ENCODE measurements at regions not wholly inside any gene's neighbourhood (a gene's known extent, or its start where the extent isn't known, plus 50 kb on each side); places are given as distances from the start of the nearest gene placed in this dataset.

GRCh38 chr2:182522972-182523473, 96.2 kb upstream of the PDE1A start:
- Histone ChIP-seq H3K36me3 (ENCODE audit: control insufficient read depth, insufficient read depth, low read length) (no peaks in the 10 kb centered on the region), H3K4me1 (ENCODE audit: control insufficient read depth, low read depth, low read length) (no peaks in the 10 kb centered on the region), H3K27ac (ENCODE audit: low read depth, low read length) (no peak overlapping the region), H3K79me1 (ENCODE audit: low read length) (no peaks in the 10 kb centered on the region), H4K8ac (ENCODE audit: low read depth, low read length) (no peak overlapping the region), H3K4me2 (ENCODE audit: low read length) (no peak overlapping the region), H2BK5ac (ENCODE audit: low read length) (no peak overlapping the region), H2AK5ac (ENCODE audit: low read length) (no peak overlapping the region), H3K79me2 (ENCODE audit: control insufficient read depth, insufficient read depth, low read length) (no peaks in the 10 kb centered on the region), H2BK120ac (ENCODE audit: low read depth, low read length) (no peak overlapping the region), H4K5ac (ENCODE audit: low read length) (no peak overlapping the region), H3K27me3 (ENCODE audit: insufficient read depth, low read length, poor library complexity) (no peaks in the 10 kb centered on the region), H3K18ac (ENCODE audit: low read length) (no peak overlapping the region), H3K4me3 (ENCODE audit: low read length) (no peak overlapping the region), H3K23ac (ENCODE audit: low read length) (no peak overlapping the region), H3K4ac (ENCODE audit: low read depth, low read length) (no peak overlapping the region), H3K56ac (ENCODE audit: low read length) (no peak overlapping the region), H2BK15ac (replicated peaks; ENCODE audit: low read depth) (no peak overlapping the region), H3K9ac (ENCODE audit: low read length) (no peak overlapping the region)
- DNase-seq, result no peak
- WGBS (ENCODE audit: extremely low coverage, insufficient coverage, low lambda C conversion rate), result no CpG with 5 or more reads among the region's 4 CpGs

DNA sequence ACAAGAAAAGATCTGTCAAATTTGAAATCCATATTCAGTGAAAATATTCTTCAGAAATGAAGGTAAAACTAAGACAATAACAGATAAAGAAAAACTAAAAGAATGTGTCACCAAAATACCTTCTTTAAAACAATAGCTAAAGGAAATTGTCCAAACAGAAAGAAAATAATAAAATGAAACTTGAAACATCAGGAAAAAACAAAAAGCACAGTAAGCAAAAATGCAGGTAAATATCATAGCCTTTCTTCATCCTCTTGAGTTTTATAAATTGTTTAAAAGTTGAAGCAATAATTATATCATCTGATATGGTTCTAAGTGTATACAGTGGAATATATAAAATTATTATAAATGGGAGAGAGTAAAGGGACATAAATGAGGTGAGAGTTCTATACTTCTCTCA, 103.8 kb upstream of the PDE1A start:
- Histone ChIP-seq H3K27me3 (ENCODE audit: insufficient read depth, low read length, poor library complexity) (no peaks in the 10 kb centered on the region), H3K4me3 (ENCODE audit: low read length) (no peak overlapping the region), H3K79me1 (ENCODE audit: low read length) (no peaks in the 10 kb centered on the region), H3K56ac (ENCODE audit: low read length) (no peak overlapping the region), H3K36me3 (ENCODE audit: control insufficient read depth, insufficient read depth, low read length) (no peaks in the 10 kb centered on the region), H2BK15ac (replicated peaks; ENCODE audit: low read depth) (no peak overlapping the region), H3K4ac (ENCODE audit: low read depth, low read length) (no peak overlapping the region), H3K4me1 (ENCODE audit: control insufficient read depth, low read depth, low read length) (no peaks in the 10 kb centered on the region), H2BK5ac (ENCODE audit: low read length) (no peak overlapping the region), H3K4me2 (ENCODE audit: low read length) (no peak overlapping the region), H3K27ac (ENCODE audit: low read depth, low read length) (no peak overlapping the region), H4K5ac (ENCODE audit: low read length) (no peak overlapping the region), H2BK120ac (ENCODE audit: low read depth, low read length) (no peak overlapping the region), H4K8ac (ENCODE audit: low read depth, low read length) (no peak overlapping the region), H3K9ac (ENCODE audit: low read length) (no peak overlapping the region), H3K18ac (ENCODE audit: low read length) (no peak overlapping the region), H3K79me2 (ENCODE audit: control insufficient read depth, insufficient read depth, low read length) (no peaks in the 10 kb centered on the region), H2AK5ac (ENCODE audit: low read length) (no peak overlapping the region), H3K23ac (ENCODE audit: low read length) (no peak overlapping the region)
- no peak for DNase-seq

GRCh38 chr2:182540252-182540651, 113.4 kb upstream of the PDE1A start:
- Histone ChIP-seq H3K4me1 (ENCODE audit: control insufficient read depth, low read depth, low read length) (no peaks in the 10 kb centered on the region), H3K79me2 (ENCODE audit: control insufficient read depth, insufficient read depth, low read length) (no peaks in the 10 kb centered on the region), H3K23ac (ENCODE audit: low read length) (no peak overlapping the region), H3K36me3 (ENCODE audit: control insufficient read depth, insufficient read depth, low read length) (no peaks in the 10 kb centered on the region), H3K27me3 (ENCODE audit: insufficient read depth, low read length, poor library complexity) (no peaks in the 10 kb centered on the region), H3K18ac (ENCODE audit: low read length) (no peak overlapping the region), H2BK120ac (ENCODE audit: low read depth, low read length) (no peak overlapping the region), H3K27ac (ENCODE audit: low read depth, low read length) (no peak overlapping the region), H3K4me3 (ENCODE audit: low read length) (no peak overlapping the region), H4K5ac (ENCODE audit: low read length) (no peak overlapping the region), H3K79me1 (ENCODE audit: low read length) (no peaks in the 10 kb centered on the region), H2BK15ac (replicated peaks; ENCODE audit: low read depth) (no peak overlapping the region), H2AK5ac (ENCODE audit: low read length) (no peak overlapping the region), H3K4me2 (ENCODE audit: low read length) (no peak overlapping the region), H3K9ac (ENCODE audit: low read length) (no peak overlapping the region), H2BK5ac (ENCODE audit: low read length) (no peak overlapping the region), H3K4ac (ENCODE audit: low read depth, low read length) (no peak overlapping the region), H3K56ac (ENCODE audit: low read length) (no peak overlapping the region), H4K8ac (ENCODE audit: low read depth, low read length) (no peak overlapping the region)
- no peak for DNase-seq
- WGBS (ENCODE audit: extremely low coverage, insufficient coverage, low lambda C conversion rate), result no CpG with 5 or more reads among the region's 1 CpG

DNA sequence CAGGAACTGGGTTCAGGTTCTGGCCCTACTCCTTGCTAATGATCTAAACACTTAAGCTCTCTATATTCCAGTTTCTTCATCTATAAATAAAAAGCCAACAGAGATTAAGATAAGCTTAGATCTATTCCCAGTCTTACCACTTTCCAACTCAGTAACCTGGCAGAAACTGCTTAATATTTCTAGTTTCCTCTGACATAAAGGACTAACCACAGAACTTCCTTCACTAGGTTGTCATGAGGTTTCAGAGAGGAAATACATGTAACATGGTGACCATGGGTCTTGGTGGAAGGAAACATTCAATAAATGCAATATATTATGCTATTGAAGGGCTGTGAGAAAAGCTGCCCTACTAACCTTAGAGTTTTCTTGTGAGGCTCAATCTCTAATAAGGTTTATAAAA, 114.4 kb upstream of the PDE1A start:
- no peaks in the 10 kb centered on the region for H3K79me2 ChIP-seq (ENCODE audit: control insufficient read depth, insufficient read depth, low read length)
- no peak overlapping the region for H3K56ac ChIP-seq (ENCODE audit: low read length)
- no peaks in the 10 kb centered on the region for H3K4me1 ChIP-seq (ENCODE audit: control insufficient read depth, low read depth, low read length)
- no peak overlapping the region for H4K8ac ChIP-seq (ENCODE audit: low read depth, low read length)
- no peaks in the 10 kb centered on the region for H3K79me1 ChIP-seq (ENCODE audit: low read length)
- H3K4me2 ChIP-seq (ENCODE audit: low read length), result no peak overlapping the region
- no peak overlapping the region for H2BK5ac ChIP-seq (ENCODE audit: low read length)
- H3K9ac ChIP-seq (ENCODE audit: low read length), result no peak overlapping the region
- H3K4ac ChIP-seq (ENCODE audit: low read depth, low read length), result no peak overlapping the region
- H3K27me3 ChIP-seq (ENCODE audit: insufficient read depth, low read length, poor library complexity), result no peaks in the 10 kb centered on the region
- H4K5ac ChIP-seq (ENCODE audit: low read length), result no peak overlapping the region
- H3K23ac ChIP-seq (ENCODE audit: low read length), result no peak overlapping the region
- no peak overlapping the region for H2BK120ac ChIP-seq (ENCODE audit: low read depth, low read length)
- H3K18ac ChIP-seq (ENCODE audit: low read length), result no peak overlapping the region
- H3K27ac ChIP-seq (ENCODE audit: low read depth, low read length), result no peak overlapping the region
- no peak overlapping the region for H2AK5ac ChIP-seq (ENCODE audit: low read length)
- H3K36me3 ChIP-seq (ENCODE audit: control insufficient read depth, insufficient read depth, low read length), result no peaks in the 10 kb centered on the region
- DNase-seq, result no peak
- H2BK15ac ChIP-seq (replicated peaks; ENCODE audit: low read depth), result no peak overlapping the region
- H3K4me3 ChIP-seq (ENCODE audit: low read length), result no peak overlapping the region

- DNase-seq, result no peak
- Histone ChIP-seq H3K4me1 (ENCODE audit: control insufficient read depth, low read depth, low read length) (no peaks in the 10 kb centered on the region), H2AK5ac (ENCODE audit: low read length) (no peak overlapping the region), H3K23ac (ENCODE audit: low read length) (no peak overlapping the region), H2BK5ac (ENCODE audit: low read length) (no peak overlapping the region), H3K36me3 (ENCODE audit: control insufficient read depth, insufficient read depth, low read length) (no peaks in the 10 kb centered on the region), H3K56ac (ENCODE audit: low read length) (no peak overlapping the region), H3K4me3 (ENCODE audit: low read length) (no peak overlapping the region), H2BK15ac (replicated peaks; ENCODE audit: low read depth) (no peak overlapping the region), H4K5ac (ENCODE audit: low read length) (no peak overlapping the region), H3K18ac (ENCODE audit: low read length) (no peak overlapping the region), H4K8ac (ENCODE audit: low read depth, low read length) (no peak overlapping the region), H3K9ac (ENCODE audit: low read length) (no peak overlapping the region), H3K4me2 (ENCODE audit: low read length) (no peak overlapping the region), H3K79me1 (ENCODE audit: low read length) (no peaks in the 10 kb centered on the region), H3K27me3 (ENCODE audit: insufficient read depth, low read length, poor library complexity) (no peaks in the 10 kb centered on the region), H3K27ac (ENCODE audit: low read depth, low read length) (no peak overlapping the region), H3K79me2 (ENCODE audit: control insufficient read depth, insufficient read depth, low read length) (no peaks in the 10 kb centered on the region), H2BK120ac (ENCODE audit: low read depth, low read length) (no peak overlapping the region), H3K4ac (ENCODE audit: low read depth, low read length) (no peak overlapping the region)
- no CpG with 5 or more reads among the region's 6 CpGs for WGBS (ENCODE audit: extremely low coverage, insufficient coverage, low lambda C conversion rate)
Observed at GRCh38 chr2:182542501-182543258, 115.8 kb upstream of the PDE1A start.
